ENCODE measurements at regions not wholly inside any gene's neighbourhood (a gene's known extent, or its start where the extent isn't known, plus 50 kb on each side); places are given as distances from the start of the nearest gene placed in this dataset.

DNA sequence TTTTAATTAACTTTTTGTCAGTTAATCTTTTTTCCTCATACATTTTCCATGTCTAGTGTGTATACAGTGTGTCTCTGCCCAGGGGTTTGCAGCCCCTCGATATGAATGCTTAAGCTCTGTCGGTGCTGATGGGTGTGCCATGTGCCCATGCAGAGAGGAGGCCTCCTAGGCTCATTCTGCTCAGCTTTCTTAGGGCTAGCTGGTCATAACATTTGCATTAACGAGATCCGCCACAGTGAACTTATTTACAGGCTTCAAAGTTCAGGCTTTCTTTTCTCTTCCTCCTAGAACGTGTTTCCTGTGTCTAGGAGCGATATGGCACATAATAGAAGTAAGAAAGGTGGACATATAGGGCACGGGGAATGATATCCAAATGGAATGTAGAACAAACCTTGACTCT, 783.3 kb downstream of the PLCL1 start:
- no peak overlapping the region for H3K4me3 ChIP-seq
- TF ChIP-seq, protein P1, sequence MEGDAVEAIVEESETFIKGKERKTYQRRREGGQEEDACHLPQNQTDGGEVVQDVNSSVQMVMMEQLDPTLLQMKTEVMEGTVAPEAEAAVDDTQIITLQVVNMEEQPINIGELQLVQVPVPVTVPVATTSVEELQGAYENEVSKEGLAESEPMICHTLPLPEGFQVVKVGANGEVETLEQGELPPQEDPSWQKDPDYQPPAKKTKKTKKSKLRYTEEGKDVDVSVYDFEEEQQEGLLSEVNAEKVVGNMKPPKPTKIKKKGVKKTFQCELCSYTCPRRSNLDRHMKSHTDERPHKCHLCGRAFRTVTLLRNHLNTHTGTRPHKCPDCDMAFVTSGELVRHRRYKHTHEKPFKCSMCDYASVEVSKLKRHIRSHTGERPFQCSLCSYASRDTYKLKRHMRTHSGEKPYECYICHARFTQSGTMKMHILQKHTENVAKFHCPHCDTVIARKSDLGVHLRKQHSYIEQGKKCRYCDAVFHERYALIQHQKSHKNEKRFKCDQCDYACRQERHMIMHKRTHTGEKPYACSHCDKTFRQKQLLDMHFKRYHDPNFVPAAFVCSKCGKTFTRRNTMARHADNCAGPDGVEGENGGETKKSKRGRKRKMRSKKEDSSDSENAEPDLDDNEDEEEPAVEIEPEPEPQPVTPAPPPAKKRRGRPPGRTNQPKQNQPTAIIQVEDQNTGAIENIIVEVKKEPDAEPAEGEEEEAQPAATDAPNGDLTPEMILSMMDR (IDR thresholded peaks at IDR 0.05) = no peak
- H3K4me1 ChIP-seq = no peaks in the 10 kb centered on the region
- no peak for DNase-seq
- no peak overlapping the region for H3K27ac ChIP-seq
- intact Hi-C loops (cut with DNase I; ENCODE audit: low total_unique reads) = no loop called here
- no peaks in the 10 kb centered on the region for H3K36me3 ChIP-seq
- H3K9me3 ChIP-seq = no peaks in the 10 kb centered on the region
- H3K27me3 ChIP-seq = no peaks in the 10 kb centered on the region

DNA sequence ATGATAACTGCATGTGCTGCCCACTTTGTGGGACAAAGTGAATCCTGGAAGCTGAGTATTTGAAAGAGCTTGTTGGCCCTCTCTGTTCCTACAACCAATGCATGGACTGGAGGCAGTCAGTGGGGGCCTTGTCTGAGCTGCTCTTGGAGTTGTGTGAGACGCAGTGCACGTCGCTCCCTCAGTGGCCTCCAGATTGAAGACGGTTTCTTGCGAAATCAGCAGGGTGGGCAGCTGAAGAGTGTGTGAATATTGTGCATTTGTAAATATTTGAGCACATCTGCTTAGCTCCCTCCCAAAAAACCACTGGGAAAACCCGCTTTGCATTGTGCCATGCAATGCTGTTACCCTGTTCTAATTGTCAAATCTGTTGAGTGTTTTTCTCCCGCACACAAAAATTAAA, 782.8 kb downstream of the PLCL1 start:
- H3K27ac ChIP-seq = no peak overlapping the region

GRCh38 chr2:198571393-198571792, 767.0 kb downstream of the PLCL1 start:
- Histone ChIP-seq H3K4me1 (no peaks in the 10 kb centered on the region), H3K36me3 (no peaks in the 10 kb centered on the region), H3K27me3 (no peaks in the 10 kb centered on the region), H3K9me3 (no peaks in the 10 kb centered on the region), H3K4me3 (no peak overlapping the region), H3K27ac (no peak overlapping the region)
- intact Hi-C loops (cut with DNase I; ENCODE audit: low total_unique reads) = no loop called here
- TF ChIP-seq, protein P1 (IDR thresholded peaks at IDR 0.05) = no peak
- DNase-seq = no peak

More for the DNA sequence above, 782.8 kb downstream of the PLCL1 start:
- Histone ChIP-seq H3K36me3 (no peaks in the 10 kb centered on the region), H3K27me3 (no peaks in the 10 kb centered on the region), H3K9me3 (no peaks in the 10 kb centered on the region), H3K4me1 (no peaks in the 10 kb centered on the region), H3K4me3 (no peak overlapping the region)
- intact Hi-C loops (cut with DNase I; ENCODE audit: low total_unique reads) = no loop called here
- peak in 1 of 2 donors; percentile 48 for DNase-seq
- TF ChIP-seq, protein P1 (IDR thresholded peaks at IDR 0.05) = no peak

- TF ChIP-seq, protein P1 (IDR thresholded peaks at IDR 0.05) = no peak
- no peaks in the 10 kb centered on the region for H3K36me3 ChIP-seq
- H3K9me3 ChIP-seq = peaks cover 0 to under 1% (median 0%) of the 10 kb centered on the region in 3 donors
- H3K27ac ChIP-seq = no peak overlapping the region
- intact Hi-C loops (cut with DNase I; ENCODE audit: low total_unique reads) = no loop called here
- DNase-seq = no peak
- no peaks in the 10 kb centered on the region for H3K27me3 ChIP-seq
- H3K4me3 ChIP-seq = no peak overlapping the region
- no peaks in the 10 kb centered on the region for H3K4me1 ChIP-seq
Observed at GRCh38 chr2:198558176-198558575, 753.8 kb downstream of the PLCL1 start.

GRCh38 chr2:198546122-198546521, 741.7 kb downstream of the PLCL1 start:
- no peak overlapping the region for H3K27ac ChIP-seq
- TF ChIP-seq, protein P1 (IDR thresholded peaks at IDR 0.05) = no peak
- no peak for DNase-seq
- no peaks in the 10 kb centered on the region for H3K36me3 ChIP-seq
- H3K4me1 ChIP-seq = no peaks in the 10 kb centered on the region
- H3K9me3 ChIP-seq = no peaks in the 10 kb centered on the region
- no peaks in the 10 kb centered on the region for H3K27me3 ChIP-seq
- H3K4me3 ChIP-seq = no peak overlapping the region
- intact Hi-C loops (cut with DNase I; ENCODE audit: low total_unique reads) = no loop called here

- intact Hi-C loops (cut with DNase I; ENCODE audit: low total_unique reads) = no loop called here
- no peaks in the 10 kb centered on the region for H3K36me3 ChIP-seq
- no peaks in the 10 kb centered on the region for H3K27me3 ChIP-seq
- no peaks in the 10 kb centered on the region for H3K9me3 ChIP-seq
- TF ChIP-seq, protein P1 (IDR thresholded peaks at IDR 0.05) = no peak
- no peak overlapping the region for H3K27ac ChIP-seq
- H3K4me1 ChIP-seq = no peaks in the 10 kb centered on the region
- DNase-seq = no peak
- H3K4me3 ChIP-seq = no peak overlapping the region
Observed at GRCh38 chr2:198545411-198545810, 741.0 kb downstream of the PLCL1 start.
